ENCODE measurements at regions not wholly inside any gene's neighbourhood (a gene's known extent, or its start where the extent isn't known, plus 50 kb on each side); places are given as distances from the start of the nearest gene placed in this dataset.

DNA sequence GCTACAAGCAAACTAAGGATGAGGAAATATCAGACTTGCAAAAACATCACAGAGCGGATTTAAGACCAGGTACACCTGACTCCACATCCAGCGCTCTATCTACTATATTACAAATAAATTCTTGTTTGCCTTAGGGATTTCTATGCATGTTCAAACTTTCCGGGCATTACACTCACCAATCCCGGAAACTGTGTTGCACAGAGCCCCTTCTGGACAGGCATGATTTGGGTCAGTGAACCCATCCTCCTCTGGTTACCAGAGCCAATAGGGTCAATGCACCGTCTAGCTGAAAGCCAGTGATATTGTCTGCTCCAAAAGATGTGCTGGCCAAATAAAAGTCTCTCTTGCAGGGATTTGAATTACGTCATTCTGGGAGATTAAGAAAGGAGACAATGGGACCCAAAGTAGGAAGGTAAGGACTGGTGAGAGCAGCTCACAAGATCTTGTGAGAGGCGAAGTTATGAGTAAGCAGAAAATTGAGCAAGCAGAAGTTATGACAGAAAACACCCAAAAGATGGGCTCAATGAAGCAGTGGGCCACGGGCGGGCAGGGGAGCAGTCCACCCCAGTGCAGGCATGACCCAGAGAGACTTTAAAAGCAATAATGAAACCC, 155.8 kb upstream of the RAI14 start:
- H3K9ac ChIP-seq (ENCODE audit: low read depth in 1 of 2, low read length in 2 of 2), result no peak overlapping the region
- no peaks in the 10 kb centered on the region for H3K36me3 ChIP-seq (ENCODE audit: control insufficient read depth in 1 of 2, insufficient read depth in 2 of 2, low read length in 2 of 2)
- peaks cover 0 to 2% of the 10 kb centered on the region in 2 donors for H3K27me3 ChIP-seq (ENCODE audit: control insufficient read depth in 1 of 2, insufficient read depth in 2 of 2, low read length in 2 of 2)
- no peaks in the 10 kb centered on the region for H3K9me3 ChIP-seq (ENCODE audit: control insufficient read depth in 1 of 2, low read length in 2 of 2)
- H3K4me3 ChIP-seq (ENCODE audit: low read depth in 1 of 2, low read length in 2 of 2), result no peak overlapping the region
- peaks cover 7 to 15% of the 10 kb centered on the region in 2 donors for H3K4me1 ChIP-seq (ENCODE audit: control insufficient read depth in 1 of 2, insufficient read depth in 2 of 2, low read length in 2 of 2)
- no peak overlapping the region for H3K27ac ChIP-seq (ENCODE audit: low read depth, low read length)

DNA sequence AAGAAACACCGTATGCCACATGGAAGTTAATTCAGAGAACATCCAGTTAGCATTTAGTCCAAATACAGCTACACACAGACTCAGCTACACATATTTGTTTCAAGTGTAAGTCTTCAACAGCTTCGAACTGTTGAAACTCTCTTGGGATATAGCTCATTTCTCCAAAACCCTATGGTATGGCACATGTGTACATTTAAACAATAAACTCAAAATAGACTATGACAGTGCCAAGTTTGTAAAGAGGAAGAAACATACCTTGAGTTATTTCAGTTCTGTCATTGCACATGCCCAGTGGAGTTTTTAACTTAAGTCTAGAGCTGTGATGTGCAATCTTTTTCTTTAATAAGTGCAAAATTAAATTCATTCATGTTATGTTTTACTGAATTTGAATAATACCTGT, 155.1 kb upstream of the RAI14 start:
- H3K9me3 ChIP-seq (ENCODE audit: control insufficient read depth in 1 of 2, low read length in 2 of 2), result no peaks in the 10 kb centered on the region
- H3K9ac ChIP-seq (ENCODE audit: low read depth in 1 of 2, low read length in 2 of 2), result no peak overlapping the region
- peaks cover 7 to 15% of the 10 kb centered on the region in 2 donors for H3K4me1 ChIP-seq (ENCODE audit: control insufficient read depth in 1 of 2, insufficient read depth in 2 of 2, low read length in 2 of 2)
- H3K27me3 ChIP-seq (ENCODE audit: control insufficient read depth in 1 of 2, insufficient read depth in 2 of 2, low read length in 2 of 2), result peaks cover 0 to 4% of the 10 kb centered on the region in 2 donors
- H3K36me3 ChIP-seq (ENCODE audit: control insufficient read depth in 1 of 2, insufficient read depth in 2 of 2, low read length in 2 of 2), result no peaks in the 10 kb centered on the region
- H3K27ac ChIP-seq (ENCODE audit: low read depth, low read length), result no peak overlapping the region
- no peak overlapping the region for H3K4me3 ChIP-seq (ENCODE audit: low read depth in 1 of 2, low read length in 2 of 2)

DNA sequence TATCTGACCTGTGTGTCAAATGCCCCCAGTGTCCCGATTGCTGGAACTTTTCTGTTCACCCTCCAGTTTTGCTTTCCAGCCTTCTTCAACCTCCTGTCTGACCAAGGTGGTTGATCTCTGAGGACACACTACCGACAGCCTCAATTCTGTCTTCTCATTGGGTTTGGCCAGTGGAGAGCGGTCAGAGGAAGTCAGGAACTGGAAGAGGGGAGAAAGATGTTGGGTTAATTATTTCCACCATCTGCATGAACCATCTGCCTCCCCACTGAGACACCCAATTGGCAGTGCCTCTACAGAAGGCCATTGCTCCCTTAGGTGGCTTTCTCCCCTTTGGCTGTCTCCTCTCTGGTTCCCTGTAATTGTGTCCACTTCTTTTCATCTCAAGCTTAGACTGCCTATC, 154.3 kb upstream of the RAI14 start:
- Histone ChIP-seq H3K36me3 (ENCODE audit: control insufficient read depth in 1 of 2, insufficient read depth in 2 of 2, low read length in 2 of 2) (no peaks in the 10 kb centered on the region), H3K27me3 (ENCODE audit: control insufficient read depth in 1 of 2, insufficient read depth in 2 of 2, low read length in 2 of 2) (peaks cover 0 to 4% of the 10 kb centered on the region in 2 donors), H3K4me1 (ENCODE audit: control insufficient read depth in 1 of 2, insufficient read depth in 2 of 2, low read length in 2 of 2) (peaks cover 6 to 12% of the 10 kb centered on the region in 2 donors), H3K27ac (ENCODE audit: low read depth, low read length) (no peak overlapping the region), H3K9ac (ENCODE audit: low read depth in 1 of 2, low read length in 2 of 2) (no peak overlapping the region), H3K9me3 (ENCODE audit: control insufficient read depth in 1 of 2, low read length in 2 of 2) (no peaks in the 10 kb centered on the region), H3K4me3 (ENCODE audit: low read depth in 1 of 2, low read length in 2 of 2) (no peak overlapping the region)

DNA sequence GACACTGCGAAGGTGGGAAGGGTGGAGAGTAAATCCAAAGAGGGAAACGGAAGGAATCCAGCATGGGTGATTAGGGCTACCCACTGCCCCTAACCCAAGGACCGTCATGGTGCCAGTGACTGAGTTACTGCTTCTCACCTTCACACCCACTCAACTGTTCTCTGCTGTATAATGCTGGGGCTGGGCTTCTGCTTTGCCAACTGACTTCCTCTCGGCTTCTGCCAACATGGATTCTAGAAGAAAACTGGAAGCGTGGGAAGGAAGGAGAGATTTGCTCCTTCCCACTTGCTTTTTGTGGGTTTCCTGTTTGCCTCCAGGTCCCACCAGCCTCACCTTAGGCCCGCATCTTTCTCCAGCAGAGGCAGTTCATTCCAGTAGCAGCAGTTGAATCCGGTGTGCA, 153.5 kb upstream of the RAI14 start:
- peaks cover 3 to 5% of the 10 kb centered on the region in 2 donors for H3K4me1 ChIP-seq (ENCODE audit: control insufficient read depth in 1 of 2, insufficient read depth in 2 of 2, low read length in 2 of 2)
- no peak overlapping the region for H3K27ac ChIP-seq (ENCODE audit: low read depth, low read length)
- no peaks in the 10 kb centered on the region for H3K9me3 ChIP-seq (ENCODE audit: control insufficient read depth in 1 of 2, low read length in 2 of 2)
- peaks cover 0 to 4% of the 10 kb centered on the region in 2 donors for H3K27me3 ChIP-seq (ENCODE audit: control insufficient read depth in 1 of 2, insufficient read depth in 2 of 2, low read length in 2 of 2)
- H3K36me3 ChIP-seq (ENCODE audit: control insufficient read depth in 1 of 2, insufficient read depth in 2 of 2, low read length in 2 of 2), result no peaks in the 10 kb centered on the region
- no peak overlapping the region for H3K4me3 ChIP-seq (ENCODE audit: low read depth in 1 of 2, low read length in 2 of 2)
- no peak overlapping the region for H3K9ac ChIP-seq (ENCODE audit: low read depth in 1 of 2, low read length in 2 of 2)

DNA sequence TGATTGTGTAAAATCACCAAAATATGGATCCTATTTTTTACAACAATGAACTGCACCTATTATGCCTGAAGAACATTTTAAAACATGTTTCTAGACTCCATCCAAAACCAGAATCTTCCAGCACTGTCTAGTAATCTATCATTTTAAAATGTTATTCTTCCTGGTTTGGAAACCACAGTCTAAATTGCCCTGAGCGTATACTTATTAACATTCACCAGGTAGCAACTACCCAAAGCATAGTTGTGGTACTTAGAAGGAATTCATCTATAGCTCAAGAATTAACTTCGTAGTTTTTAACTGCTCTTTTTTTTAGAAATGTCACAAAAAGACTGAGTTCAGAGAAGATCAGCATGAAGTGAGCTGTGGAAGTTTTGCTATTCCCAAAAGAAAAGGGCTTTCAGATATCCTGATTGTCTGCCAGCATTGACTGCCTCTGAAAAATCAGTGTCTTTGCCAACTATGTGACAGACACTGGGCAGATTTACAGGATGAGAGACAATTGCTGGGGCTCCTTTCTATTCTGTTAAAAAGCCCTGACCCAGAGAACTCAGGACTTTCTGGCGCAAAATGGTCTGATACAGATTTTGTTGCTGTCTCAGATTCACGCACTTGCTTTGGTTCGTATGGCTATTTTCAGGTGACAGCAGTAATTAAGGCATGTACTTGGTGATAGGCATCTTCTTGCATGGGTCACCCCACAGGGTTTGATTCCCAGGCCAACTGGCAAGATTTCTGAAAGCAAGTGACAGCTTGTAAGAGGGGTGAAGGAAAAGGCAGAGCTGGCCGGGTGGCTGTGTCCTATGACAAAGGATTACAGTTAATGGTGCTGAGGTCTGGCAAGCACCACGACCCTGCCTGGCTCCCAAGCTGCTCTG, 152.5 kb upstream of the RAI14 start:
- H3K27ac ChIP-seq (ENCODE audit: low read depth, low read length), result no peak overlapping the region
- no peaks in the 10 kb centered on the region for H3K9me3 ChIP-seq (ENCODE audit: control insufficient read depth in 1 of 2, low read length in 2 of 2)
- H3K4me3 ChIP-seq (ENCODE audit: low read depth in 1 of 2, low read length in 2 of 2), result no peak overlapping the region
- peaks cover 0 to 4% of the 10 kb centered on the region in 2 donors for H3K27me3 ChIP-seq (ENCODE audit: control insufficient read depth in 1 of 2, insufficient read depth in 2 of 2, low read length in 2 of 2)
- H3K4me1 ChIP-seq (ENCODE audit: control insufficient read depth in 1 of 2, insufficient read depth in 2 of 2, low read length in 2 of 2), result peaks cover 3 to 5% of the 10 kb centered on the region in 2 donors
- no peaks in the 10 kb centered on the region for H3K36me3 ChIP-seq (ENCODE audit: control insufficient read depth in 1 of 2, insufficient read depth in 2 of 2, low read length in 2 of 2)
- H3K9ac ChIP-seq (ENCODE audit: low read depth in 1 of 2, low read length in 2 of 2), result no peak overlapping the region

DNA sequence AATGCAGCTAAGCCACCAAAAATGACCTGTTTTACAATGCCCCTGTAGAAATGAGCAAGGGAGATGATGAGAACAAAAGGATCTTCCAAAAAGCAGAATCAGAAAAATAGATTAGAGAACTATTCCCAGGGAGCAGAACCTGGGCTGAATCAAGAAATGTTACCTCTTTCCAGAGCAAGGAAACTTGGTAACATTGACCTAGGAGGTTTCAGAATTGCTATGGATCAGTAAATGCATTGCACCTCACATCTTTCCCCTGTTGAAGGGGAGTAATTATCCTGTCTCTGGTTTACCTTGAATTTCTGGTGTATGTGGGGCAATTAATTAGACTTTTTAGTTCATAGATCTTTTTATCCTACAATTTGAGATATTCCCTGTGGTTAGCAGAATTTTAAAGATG, 151.2 kb upstream of the RAI14 start:
- H3K27ac ChIP-seq (ENCODE audit: low read depth, low read length), result no peak overlapping the region
- H3K36me3 ChIP-seq (ENCODE audit: control insufficient read depth in 1 of 2, insufficient read depth in 2 of 2, low read length in 2 of 2), result no peaks in the 10 kb centered on the region
- H3K9me3 ChIP-seq (ENCODE audit: control insufficient read depth in 1 of 2, low read length in 2 of 2), result no peaks in the 10 kb centered on the region
- H3K27me3 ChIP-seq (ENCODE audit: control insufficient read depth in 1 of 2, insufficient read depth in 2 of 2, low read length in 2 of 2), result peaks cover 0 to 4% of the 10 kb centered on the region in 2 donors
- H3K4me1 ChIP-seq (ENCODE audit: control insufficient read depth in 1 of 2, insufficient read depth in 2 of 2, low read length in 2 of 2), result no peaks in the 10 kb centered on the region
- no peak overlapping the region for H3K4me3 ChIP-seq (ENCODE audit: low read depth in 1 of 2, low read length in 2 of 2)
- H3K9ac ChIP-seq (ENCODE audit: low read depth in 1 of 2, low read length in 2 of 2), result no peak overlapping the region

DNA sequence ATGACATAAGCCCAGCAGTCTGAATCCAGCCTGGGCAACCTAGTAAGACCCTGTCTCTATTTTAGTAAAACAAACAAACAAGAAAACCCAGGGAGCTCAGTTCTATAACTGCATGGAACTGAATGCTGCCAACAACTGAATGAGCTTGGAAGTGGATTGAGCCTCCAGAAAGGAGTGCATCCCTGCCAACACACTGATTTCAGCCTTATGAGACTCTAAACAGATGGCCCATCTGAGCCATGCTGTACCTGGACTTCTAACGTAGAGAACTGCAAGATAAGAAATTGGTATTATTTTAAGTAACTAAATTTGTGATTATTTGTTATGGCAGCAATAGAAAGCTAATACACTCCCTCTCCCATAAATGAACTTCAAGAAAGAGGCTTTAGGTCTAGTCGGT, 150.4 kb upstream of the RAI14 start:
- Histone ChIP-seq H3K36me3 (ENCODE audit: control insufficient read depth in 1 of 2, insufficient read depth in 2 of 2, low read length in 2 of 2) (no peaks in the 10 kb centered on the region), H3K27me3 (ENCODE audit: control insufficient read depth in 1 of 2, insufficient read depth in 2 of 2, low read length in 2 of 2) (peaks cover 0 to 4% of the 10 kb centered on the region in 2 donors), H3K9me3 (ENCODE audit: control insufficient read depth in 1 of 2, low read length in 2 of 2) (no peaks in the 10 kb centered on the region), H3K9ac (ENCODE audit: low read depth in 1 of 2, low read length in 2 of 2) (no peak overlapping the region), H3K27ac (ENCODE audit: low read depth, low read length) (no peak overlapping the region), H3K4me1 (ENCODE audit: control insufficient read depth in 1 of 2, insufficient read depth in 2 of 2, low read length in 2 of 2) (no peaks in the 10 kb centered on the region), H3K4me3 (ENCODE audit: low read depth in 1 of 2, low read length in 2 of 2) (no peak overlapping the region)

DNA sequence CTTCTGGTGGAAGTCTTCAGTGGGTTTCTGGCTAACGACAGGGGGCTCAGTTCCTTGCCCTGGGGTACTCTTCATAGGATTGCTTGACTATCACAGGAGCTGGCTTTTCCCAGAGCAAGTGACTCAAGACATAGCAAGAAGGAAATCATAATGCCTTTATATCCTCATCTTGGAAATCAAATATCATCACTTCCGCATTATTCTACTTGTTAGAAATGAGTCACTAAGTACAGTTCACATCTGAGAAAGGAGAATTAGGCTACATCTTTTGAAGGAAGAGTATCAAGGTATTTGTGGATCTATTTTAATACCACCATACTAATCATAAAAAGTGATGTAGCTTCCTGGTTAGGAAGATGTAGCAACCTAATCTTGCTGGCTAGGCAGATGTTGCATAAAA, 148.2 kb upstream of the RAI14 start:
- no peaks in the 10 kb centered on the region for H3K9me3 ChIP-seq (ENCODE audit: control insufficient read depth in 1 of 2, low read length in 2 of 2)
- no peak overlapping the region for H3K4me3 ChIP-seq (ENCODE audit: low read depth in 1 of 2, low read length in 2 of 2)
- H3K27me3 ChIP-seq (ENCODE audit: control insufficient read depth in 1 of 2, insufficient read depth in 2 of 2, low read length in 2 of 2), result peaks cover 0 to 4% of the 10 kb centered on the region in 2 donors
- H3K36me3 ChIP-seq (ENCODE audit: control insufficient read depth in 1 of 2, insufficient read depth in 2 of 2, low read length in 2 of 2), result no peaks in the 10 kb centered on the region
- no peak overlapping the region for H3K9ac ChIP-seq (ENCODE audit: low read depth in 1 of 2, low read length in 2 of 2)
- no peak overlapping the region for H3K27ac ChIP-seq (ENCODE audit: low read depth, low read length)
- no peaks in the 10 kb centered on the region for H3K4me1 ChIP-seq (ENCODE audit: control insufficient read depth in 1 of 2, insufficient read depth in 2 of 2, low read length in 2 of 2)

DNA sequence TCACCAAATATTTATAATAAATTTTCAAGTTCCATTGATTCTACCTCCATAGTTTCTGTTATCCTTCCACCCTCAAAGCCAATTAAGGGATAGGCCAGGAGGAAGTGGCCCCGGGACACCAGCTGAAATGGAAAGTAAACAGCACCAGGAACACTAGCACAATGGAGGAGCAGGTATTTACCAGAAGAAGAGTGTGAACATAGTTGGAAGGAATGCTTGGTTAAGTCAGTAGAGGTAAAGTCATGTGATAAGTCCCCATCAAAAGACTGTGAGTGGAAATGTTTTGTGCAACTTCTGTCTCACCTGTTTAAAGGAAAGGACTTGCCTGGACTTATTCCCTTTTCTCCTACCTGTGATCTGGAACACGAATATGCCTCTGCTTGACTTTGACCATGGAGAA, 146.7 kb upstream of the RAI14 start:
- Histone ChIP-seq H3K9me3 (ENCODE audit: control insufficient read depth in 1 of 2, low read length in 2 of 2) (no peaks in the 10 kb centered on the region), H3K36me3 (ENCODE audit: control insufficient read depth in 1 of 2, insufficient read depth in 2 of 2, low read length in 2 of 2) (no peaks in the 10 kb centered on the region), H3K9ac (ENCODE audit: low read depth in 1 of 2, low read length in 2 of 2) (no peak overlapping the region), H3K27me3 (ENCODE audit: control insufficient read depth in 1 of 2, insufficient read depth in 2 of 2, low read length in 2 of 2) (peaks cover 0 to 4% of the 10 kb centered on the region in 2 donors), H3K4me1 (ENCODE audit: control insufficient read depth in 1 of 2, insufficient read depth in 2 of 2, low read length in 2 of 2) (no peaks in the 10 kb centered on the region), H3K4me3 (ENCODE audit: low read depth in 1 of 2, low read length in 2 of 2) (no peak overlapping the region), H3K27ac (ENCODE audit: low read depth, low read length) (no peak overlapping the region)

DNA sequence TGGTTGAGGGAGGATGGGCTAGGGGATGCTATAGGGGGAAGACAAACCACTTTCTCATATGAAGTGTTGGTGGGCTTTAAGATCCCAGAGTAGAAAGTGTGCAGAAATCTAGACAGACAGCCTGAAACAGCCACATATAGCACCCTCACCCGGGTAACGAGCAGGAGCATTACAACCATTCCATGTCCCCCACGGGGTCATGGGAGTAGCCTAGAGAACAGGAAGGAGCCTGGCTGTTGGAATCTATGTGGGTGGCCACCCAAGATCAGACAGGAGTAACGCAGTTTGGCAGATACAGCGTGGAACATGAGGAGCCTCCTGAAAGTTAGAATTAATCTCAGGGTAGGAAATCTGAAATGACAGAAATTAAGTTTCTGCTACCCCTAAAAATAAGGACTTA, 146.1 kb upstream of the RAI14 start:
- H3K4me3 ChIP-seq (ENCODE audit: low read depth in 1 of 2, low read length in 2 of 2), result no peak overlapping the region
- no peaks in the 10 kb centered on the region for H3K36me3 ChIP-seq (ENCODE audit: control insufficient read depth in 1 of 2, insufficient read depth in 2 of 2, low read length in 2 of 2)
- no peak overlapping the region for H3K27ac ChIP-seq (ENCODE audit: low read depth, low read length)
- H3K27me3 ChIP-seq (ENCODE audit: control insufficient read depth in 1 of 2, insufficient read depth in 2 of 2, low read length in 2 of 2), result peaks cover 0 to 4% of the 10 kb centered on the region in 2 donors
- no peaks in the 10 kb centered on the region for H3K9me3 ChIP-seq (ENCODE audit: control insufficient read depth in 1 of 2, low read length in 2 of 2)
- H3K4me1 ChIP-seq (ENCODE audit: control insufficient read depth in 1 of 2, insufficient read depth in 2 of 2, low read length in 2 of 2), result no peaks in the 10 kb centered on the region
- no peak overlapping the region for H3K9ac ChIP-seq (ENCODE audit: low read depth in 1 of 2, low read length in 2 of 2)

Data from duodenal mucosa (tissue), 2 donors.